Adrenal gland (tissue), 9 donors: ENCODE measurements at regions not wholly inside any gene's neighbourhood (a gene's known extent, or its start where the extent isn't known, plus 50 kb on each side); places are given as distances from the start of the nearest gene placed in this dataset.
"Not testable (repeated sequence)": the region's sequence is repeated elsewhere in the genome, so short reads cannot be mapped to it uniquely, and the experiment has no call there.

Source experiments
- DNase-seq, 7 donors: peaks; one replicate each; pipeline ENCODE4 v3.0.0-alpha.2; 2019 to 2020
- H3K27ac ChIP-seq, 5 donors: fragments of 200-600 bp; sonication (generic) in 4 of 5; 1 replicate in 3 of 5; 2 replicates in 2 of 5; pipeline versions ENCODE4 v1.5.1 to v1.8.0; 2016 to 2020; ENCODE audit warnings: mild to moderate bottlenecking in 1 of 5
- H3K27me3 ChIP-seq: fragments of 200-600 bp; 2 replicates; pipeline ENCODE4 v1.8.0; 2021
- H3K36me3 ChIP-seq, 2 donors: fragments of 200-600 bp; replicated peaks in 1 of 2; 1 replicate in 1 of 2; 2 replicates in 1 of 2; pipeline versions ENCODE4 v1.5.1 to v1.8.0; 2018 to 2022
- H3K4me1 ChIP-seq, 2 donors: fragments of 200-600 bp; replicated peaks in 1 of 2; 1 replicate in 1 of 2; 2 replicates in 1 of 2; pipeline versions ENCODE4 v1.5.1 to v1.8.0; 2018 to 2021
- H3K4me3 ChIP-seq, 4 donors: fragments of 200-600 bp; sonication (generic) in 3 of 4; one replicate each; pipeline ENCODE4 v1.5.1; 2016 to 2018
- H3K9me3 ChIP-seq, 3 donors: fragments of 200-600 bp; sonication (generic) in 1 of 3; replicated peaks in 1 of 3; 1 replicate in 2 of 3; 2 replicates in 1 of 3; pipeline versions ENCODE4 v1.5.1 to v1.8.0; 2016 to 2021
- POLR2A ChIP-seq, 2 donors: fragments of 450-650 bp; IDR thresholded peaks; one replicate each; pipeline ENCODE4 v1.6.1; 2017; ENCODE audit warnings: antibody characterized with exemption in 2 of 2, mild to moderate bottlenecking in 2 of 2, moderate library complexity in 1 of 2
- WGBS, 4 donors: extraction: QIAGEN DNeasy Blood & Tissue Kit in 2 of 4; methylation state at CpG; one replicate each; pipeline versions ENCODE4 v1.1.5 to v1.1.7; 2013 to 2017; 5-methylcytosine and 5-hydroxymethylcytosine counted together
- intact Hi-C, 2 donors: fragments of 100-400 bp; cut with DNase I; formaldehyde crosslinking; loops; one replicate each; pipeline versions ENCODE4 v1.14.1 to v1.15.0; 2022 to 2023
- TF ChIP-seq, protein P1 (sequence below), 6 experiments: fragments of 450-650 bp in 4 of 6; fragments of 200-600 bp in 2 of 6; sonication (generic) in 1 of 6; IDR thresholded peaks; 1 replicate in 5 of 6; 2 replicates in 1 of 6; pipeline versions ENCODE4 v1.5.1 to v1.8.0; 2016 to 2021; ENCODE audit warnings: antibody characterized with exemption in 6 of 6, mild to moderate bottlenecking in 2 of 6, moderate library complexity in 1 of 6
- donor health status: healthy with polysubstance abuse.
- donor health status: Bipolar disorder and iron deficiency.
- donor health status: DM: yes; HTN: yes; CAD: no.
- donor health status: DM: no; HTN: no; CAD: no.
- donor health status: DM: no; HTN: no; CAD: no.

DNA sequence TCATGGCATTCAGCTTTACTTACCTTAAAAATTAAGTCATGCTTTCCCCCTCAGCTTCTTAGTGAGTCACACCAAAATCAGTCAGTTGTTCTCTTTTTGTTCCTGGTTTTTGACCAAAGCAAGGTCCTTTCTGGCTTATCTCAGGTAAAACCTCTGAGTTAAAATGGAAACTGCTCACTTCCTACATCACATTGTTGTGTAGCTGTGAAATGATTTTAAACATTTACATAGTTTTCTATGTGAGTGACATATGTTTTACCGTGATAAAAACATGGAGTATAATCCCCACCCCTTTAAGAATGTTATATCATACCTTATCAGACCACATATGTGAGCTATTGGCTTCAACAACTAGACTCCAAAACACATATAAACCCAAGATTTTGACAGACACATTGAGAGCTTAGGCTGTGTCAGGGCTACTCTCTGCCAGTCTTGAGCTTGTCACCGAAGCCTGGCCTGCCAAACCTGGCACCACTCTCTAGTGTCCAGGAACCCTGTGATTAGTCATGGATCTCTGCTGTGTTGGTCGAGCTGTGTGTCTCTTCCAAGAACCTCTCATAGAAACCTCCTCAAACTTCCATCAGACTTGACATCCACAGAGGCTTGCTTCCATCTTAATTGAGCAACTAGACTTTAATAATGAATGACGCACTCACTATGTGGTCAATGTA lies 113.7 kb upstream of the FOXN2 start:
- H3K27me3 ChIP-seq: no peaks in the 10 kb centered on the region
- no peak for TF ChIP-seq POLR2A (IDR thresholded peaks at IDR 0.05)
- TF ChIP-seq, protein P1, sequence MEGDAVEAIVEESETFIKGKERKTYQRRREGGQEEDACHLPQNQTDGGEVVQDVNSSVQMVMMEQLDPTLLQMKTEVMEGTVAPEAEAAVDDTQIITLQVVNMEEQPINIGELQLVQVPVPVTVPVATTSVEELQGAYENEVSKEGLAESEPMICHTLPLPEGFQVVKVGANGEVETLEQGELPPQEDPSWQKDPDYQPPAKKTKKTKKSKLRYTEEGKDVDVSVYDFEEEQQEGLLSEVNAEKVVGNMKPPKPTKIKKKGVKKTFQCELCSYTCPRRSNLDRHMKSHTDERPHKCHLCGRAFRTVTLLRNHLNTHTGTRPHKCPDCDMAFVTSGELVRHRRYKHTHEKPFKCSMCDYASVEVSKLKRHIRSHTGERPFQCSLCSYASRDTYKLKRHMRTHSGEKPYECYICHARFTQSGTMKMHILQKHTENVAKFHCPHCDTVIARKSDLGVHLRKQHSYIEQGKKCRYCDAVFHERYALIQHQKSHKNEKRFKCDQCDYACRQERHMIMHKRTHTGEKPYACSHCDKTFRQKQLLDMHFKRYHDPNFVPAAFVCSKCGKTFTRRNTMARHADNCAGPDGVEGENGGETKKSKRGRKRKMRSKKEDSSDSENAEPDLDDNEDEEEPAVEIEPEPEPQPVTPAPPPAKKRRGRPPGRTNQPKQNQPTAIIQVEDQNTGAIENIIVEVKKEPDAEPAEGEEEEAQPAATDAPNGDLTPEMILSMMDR (IDR thresholded peaks at IDR 0.05): no peak
- 84 to 94% (median 90%) methylated on average over 4 of the region's 4 CpGs for WGBS, 4 donors
- intact Hi-C loops: no loop called here
- no peak for DNase-seq
- no peak overlapping the region for H3K27ac ChIP-seq
- no peaks in the 10 kb centered on the region for H3K36me3 ChIP-seq
- no peaks in the 10 kb centered on the region for H3K9me3 ChIP-seq
- no peak overlapping the region for H3K4me3 ChIP-seq
- no peaks in the 10 kb centered on the region for H3K4me1 ChIP-seq

DNA sequence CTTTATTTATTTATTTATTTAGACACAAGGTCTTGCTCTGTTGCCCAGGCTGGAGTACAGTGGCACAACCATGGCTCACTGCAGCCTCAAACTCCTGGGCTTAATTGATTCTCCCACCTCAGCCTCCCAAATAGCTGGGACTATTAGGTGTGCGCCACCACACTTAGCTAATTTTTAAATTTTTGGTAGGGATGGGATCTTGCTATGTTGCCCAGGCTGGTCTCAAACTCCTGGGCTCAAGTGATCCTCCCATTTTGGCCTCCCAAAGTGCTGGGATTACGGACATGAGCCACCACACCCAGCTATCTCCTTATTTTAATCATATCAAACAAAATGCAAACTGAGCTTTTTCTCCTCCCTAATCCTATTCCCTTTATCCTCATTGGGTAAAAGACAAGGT lies 113.0 kb upstream of the FOXN2 start:
- H3K36me3 ChIP-seq, H3K9me3 ChIP-seq, H3K4me1 ChIP-seq, DNase-seq, H3K27me3 ChIP-seq, intact Hi-C loops, H3K4me3 ChIP-seq, H3K27ac ChIP-seq: not testable (repeated sequence)
- WGBS, 4 donors: 90 to 93% (median 92%) methylated on average over 2 of the region's 2 CpGs

DNA sequence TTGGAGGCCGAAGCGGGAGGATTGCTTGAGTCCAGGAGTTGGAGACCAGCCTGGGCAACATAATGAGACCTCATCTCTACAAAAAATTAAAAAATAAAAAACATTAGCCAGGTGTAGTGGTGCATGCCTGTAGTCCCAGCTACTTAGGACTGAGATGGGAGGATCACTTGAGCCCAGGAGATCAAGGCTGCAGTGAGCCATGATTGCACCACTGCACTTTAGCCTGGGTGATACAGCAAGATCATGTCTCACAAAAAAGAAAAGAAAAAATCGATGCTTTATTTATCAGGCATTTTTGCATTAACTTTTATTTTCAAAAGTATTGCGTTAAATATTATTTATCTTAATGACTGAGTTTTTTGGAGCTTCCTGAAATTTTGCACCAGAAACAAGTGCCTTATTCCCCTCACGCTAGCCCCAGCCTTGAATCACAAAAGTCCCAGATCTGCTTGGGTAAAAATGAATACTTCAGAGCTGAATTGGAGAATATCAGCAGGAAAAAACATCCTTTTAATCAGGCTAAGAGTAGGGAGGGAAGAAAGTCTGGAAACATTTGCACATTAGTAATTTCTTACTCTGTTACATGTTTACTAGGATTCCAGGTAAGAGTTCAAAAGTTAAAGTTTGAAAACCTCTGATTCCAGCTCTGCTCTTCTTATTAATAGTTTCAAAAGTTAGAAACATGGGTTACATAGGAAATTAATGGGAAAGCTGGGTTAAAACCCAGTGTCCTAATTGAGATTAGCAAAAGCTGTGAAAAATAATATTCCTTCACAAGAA lies 111.4 kb upstream of the FOXN2 start:
- intact Hi-C loops: no loop called here
- no peak overlapping the region for H3K27ac ChIP-seq
- H3K36me3 ChIP-seq: no peaks in the 10 kb centered on the region
- no peaks in the 10 kb centered on the region for H3K27me3 ChIP-seq
- no peak for DNase-seq
- no peak overlapping the region for H3K4me3 ChIP-seq
- 90 to 93% (median 91%) methylated on average over 5 of the region's 5 CpGs for WGBS, 4 donors
- H3K4me1 ChIP-seq: no peaks in the 10 kb centered on the region
- H3K9me3 ChIP-seq: no peaks in the 10 kb centered on the region
- TF ChIP-seq, protein P1 (IDR thresholded peaks at IDR 0.05): no peak
- TF ChIP-seq POLR2A (IDR thresholded peaks at IDR 0.05): no peak

DNA sequence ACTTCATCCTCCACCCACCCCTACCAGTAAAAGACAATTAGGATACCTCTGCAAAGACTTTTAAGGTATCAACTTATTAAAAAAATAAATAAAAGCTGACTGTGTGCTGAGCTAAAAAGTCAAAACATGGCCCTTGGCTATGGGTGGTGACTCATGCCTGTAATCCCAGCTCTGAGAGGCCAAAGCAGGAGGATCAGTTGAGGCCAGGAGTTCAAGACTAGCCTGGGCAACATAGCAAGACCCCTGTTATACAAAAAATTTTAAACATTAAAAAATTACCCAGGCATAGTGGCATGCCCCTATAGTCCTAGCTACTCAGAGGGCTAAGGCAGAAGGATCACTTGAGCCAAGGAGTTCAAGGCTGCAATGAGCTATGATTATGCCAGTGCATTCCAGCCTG lies 110.8 kb upstream of the FOXN2 start:
- Histone ChIP-seq H3K4me1 (no peaks in the 10 kb centered on the region), H3K36me3 (no peaks in the 10 kb centered on the region), H3K27ac (no peak overlapping the region), H3K27me3 (no peaks in the 10 kb centered on the region), H3K9me3 (no peaks in the 10 kb centered on the region), H3K4me3 (no peak overlapping the region)
- no peak for TF ChIP-seq POLR2A (IDR thresholded peaks at IDR 0.05)
- TF ChIP-seq, protein P1 (IDR thresholded peaks at IDR 0.05): no peak
- intact Hi-C loops: no loop called here
- no peak for DNase-seq

DNA sequence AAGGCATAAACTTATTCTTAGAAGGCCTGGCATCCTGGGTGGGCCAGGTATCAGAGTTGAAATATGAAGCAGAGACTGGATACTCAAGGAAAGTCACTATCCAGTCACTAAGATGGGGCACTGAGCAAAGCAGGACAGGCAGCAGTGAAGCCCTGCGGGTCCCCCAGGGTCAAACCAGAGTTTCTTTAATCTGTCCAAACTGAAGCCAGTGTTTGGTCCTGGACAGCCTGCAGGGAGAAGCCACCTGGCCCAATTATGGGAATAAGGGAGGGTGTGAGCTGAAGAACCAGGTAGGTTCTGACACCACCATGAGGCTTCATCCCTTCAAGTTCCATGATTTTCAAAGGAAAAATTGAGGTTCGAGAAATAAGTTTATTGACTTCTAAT lies 109.7 kb upstream of the FOXN2 start:
- Histone ChIP-seq H3K36me3 (no peaks in the 10 kb centered on the region), H3K9me3 (no peaks in the 10 kb centered on the region), H3K27me3 (no peaks in the 10 kb centered on the region), H3K4me1 (no peaks in the 10 kb centered on the region), H3K4me3 (no peak overlapping the region), H3K27ac (no peak overlapping the region)
- 84 to 89% (median 88%) methylated on average over 1 to 2 of the region's 2 CpGs for WGBS, 4 donors
- intact Hi-C loops: no loop called here
- TF ChIP-seq POLR2A (IDR thresholded peaks at IDR 0.05): no peak
- TF ChIP-seq, protein P1 (IDR thresholded peaks at IDR 0.05): no peak
- no peak for DNase-seq
